GM23338 (cell line): ENCODE measurements at regions not wholly inside any gene's neighbourhood (a gene's known extent, or its start where the extent isn't known, plus 50 kb on each side); places are given as distances from the start of the nearest gene placed in this dataset.

Source experiments
- CREB1 ChIP-seq: fragments of 250-450 bp; sonication (Bioruptor Pico); IDR thresholded peaks from 2 replicates; pipeline ENCODE4 v1.5.0; 2020; ENCODE audit warnings: low read depth, mild to moderate bottlenecking, moderate library complexity
- EZH2 ChIP-seq: fragments of 200-600 bp; sonication (generic); IDR thresholded peaks from one replicate; pipeline ENCODE4 v1.8.0; 2017; ENCODE audit warnings: antibody characterized with exemption, mild to moderate bottlenecking, low read depth; ENCODE audit not compliant: unreplicated experiment
- EZH2phosphoT487 ChIP-seq: fragments of 200-600 bp; sonication (generic); IDR thresholded peaks from one replicate; pipeline ENCODE4 v1.8.1; 2018; ENCODE audit warnings: antibody characterized with exemption; ENCODE audit not compliant: unreplicated experiment
- JUNB ChIP-seq: IDR thresholded peaks from one replicate; pipeline ENCODE4 v1.6.1; 2016; ENCODE audit warnings: antibody characterized with exemption; ENCODE audit not compliant: unreplicated experiment
- NANOG ChIP-seq: IDR thresholded peaks from 2 replicates; pipeline ENCODE4 v1.6.1; 2016; ENCODE audit warnings: antibody characterized with exemption, borderline replicate concordance
- POLR2AphosphoS5 ChIP-seq: IDR thresholded peaks from 2 replicates; pipeline ENCODE4 v1.6.1; 2016; ENCODE audit warnings: antibody characterized with exemption, low read depth
- STAT1 ChIP-seq: IDR thresholded peaks from one replicate; pipeline ENCODE4 v1.6.1; 2016; ENCODE audit warnings: antibody characterized with exemption; ENCODE audit not compliant: unreplicated experiment
- ZNF114 ChIP-seq: fragments of 250-450 bp; sonication (Bioruptor Pico); IDR thresholded peaks from 2 replicates; pipeline ENCODE4 v1.5.0; 2020; ENCODE audit warnings: mild to moderate bottlenecking, moderate library complexity
- TF ChIP-seq, protein P1 (sequence below), 2 experiments: fragments of 200-600 bp in 1 of 2; sonication (generic) in 1 of 2; conservative IDR thresholded peaks; 2 replicates each; pipeline versions ENCODE4 v1.5.1 to v1.6.1; 2016 to 2017; ENCODE audit warnings: antibody characterized with exemption in 2 of 2, low read depth in 2 of 2, mild to moderate bottlenecking in 2 of 2, moderate library complexity in 1 of 2
- TF ChIP-seq, protein P2 (sequence below): IDR thresholded peaks from one replicate; pipeline ENCODE4 v1.6.1; 2018; ENCODE audit warnings: antibody characterized with exemption; ENCODE audit not compliant: unreplicated experiment
- TF ChIP-seq, protein P3 (sequence below): IDR thresholded peaks from 2 replicates; pipeline ENCODE4 v1.6.1; 2016; ENCODE audit warnings: antibody characterized with exemption
- TF ChIP-seq, protein P4 (sequence below): fragments of 250-450 bp; sonication (Bioruptor Pico); IDR thresholded peaks from 2 replicates; pipeline ENCODE4 v1.5.0; 2020; ENCODE audit warnings: mild to moderate bottlenecking, moderate library complexity

DNA sequence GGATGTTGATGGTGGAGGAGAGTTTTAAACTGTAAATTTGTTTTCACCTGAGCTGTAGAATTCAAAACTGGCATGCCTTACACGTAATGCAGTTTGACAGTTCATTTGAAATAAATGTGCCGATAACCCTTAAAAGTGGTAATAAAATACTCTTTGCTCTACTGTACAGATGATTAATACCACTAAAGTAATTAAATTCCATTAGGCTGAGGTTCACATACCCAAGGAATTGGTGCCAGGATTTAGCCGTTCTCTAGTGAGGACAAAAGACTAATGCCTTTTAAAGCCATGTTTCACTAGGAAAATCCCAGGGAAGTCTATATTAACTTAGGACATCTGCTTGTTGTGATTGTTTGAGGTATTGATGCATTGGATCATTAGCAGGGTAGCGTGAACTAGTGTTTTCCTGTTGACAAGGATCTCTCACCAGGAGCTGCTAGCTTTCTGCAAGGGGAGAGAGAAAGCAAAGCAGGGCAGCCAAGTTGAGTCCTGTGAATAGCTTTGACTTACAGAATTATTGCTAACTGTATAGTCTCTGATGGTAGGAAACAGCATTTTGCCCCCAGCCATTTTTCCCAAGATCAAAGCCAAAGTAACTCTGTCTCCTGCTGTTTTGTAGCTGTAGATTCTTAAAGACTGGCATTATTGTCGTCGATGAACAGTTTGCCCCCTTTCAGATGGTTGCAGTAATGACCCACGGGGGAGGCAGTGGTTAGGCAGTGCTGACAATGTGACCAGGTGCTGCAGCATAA, 280.9 kb upstream of the FANCL start:
- TF ChIP-seq, protein P1, sequence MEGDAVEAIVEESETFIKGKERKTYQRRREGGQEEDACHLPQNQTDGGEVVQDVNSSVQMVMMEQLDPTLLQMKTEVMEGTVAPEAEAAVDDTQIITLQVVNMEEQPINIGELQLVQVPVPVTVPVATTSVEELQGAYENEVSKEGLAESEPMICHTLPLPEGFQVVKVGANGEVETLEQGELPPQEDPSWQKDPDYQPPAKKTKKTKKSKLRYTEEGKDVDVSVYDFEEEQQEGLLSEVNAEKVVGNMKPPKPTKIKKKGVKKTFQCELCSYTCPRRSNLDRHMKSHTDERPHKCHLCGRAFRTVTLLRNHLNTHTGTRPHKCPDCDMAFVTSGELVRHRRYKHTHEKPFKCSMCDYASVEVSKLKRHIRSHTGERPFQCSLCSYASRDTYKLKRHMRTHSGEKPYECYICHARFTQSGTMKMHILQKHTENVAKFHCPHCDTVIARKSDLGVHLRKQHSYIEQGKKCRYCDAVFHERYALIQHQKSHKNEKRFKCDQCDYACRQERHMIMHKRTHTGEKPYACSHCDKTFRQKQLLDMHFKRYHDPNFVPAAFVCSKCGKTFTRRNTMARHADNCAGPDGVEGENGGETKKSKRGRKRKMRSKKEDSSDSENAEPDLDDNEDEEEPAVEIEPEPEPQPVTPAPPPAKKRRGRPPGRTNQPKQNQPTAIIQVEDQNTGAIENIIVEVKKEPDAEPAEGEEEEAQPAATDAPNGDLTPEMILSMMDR (conservative IDR thresholded peaks at IDR 0.05; ENCODE audit: low read depth in 2 of 2), result no peak
- no peak for TF ChIP-seq POLR2AphosphoS5
- TF ChIP-seq EZH2, result no peak
- TF ChIP-seq EZH2phosphoT487, result no peak
- TF ChIP-seq, protein P2, sequence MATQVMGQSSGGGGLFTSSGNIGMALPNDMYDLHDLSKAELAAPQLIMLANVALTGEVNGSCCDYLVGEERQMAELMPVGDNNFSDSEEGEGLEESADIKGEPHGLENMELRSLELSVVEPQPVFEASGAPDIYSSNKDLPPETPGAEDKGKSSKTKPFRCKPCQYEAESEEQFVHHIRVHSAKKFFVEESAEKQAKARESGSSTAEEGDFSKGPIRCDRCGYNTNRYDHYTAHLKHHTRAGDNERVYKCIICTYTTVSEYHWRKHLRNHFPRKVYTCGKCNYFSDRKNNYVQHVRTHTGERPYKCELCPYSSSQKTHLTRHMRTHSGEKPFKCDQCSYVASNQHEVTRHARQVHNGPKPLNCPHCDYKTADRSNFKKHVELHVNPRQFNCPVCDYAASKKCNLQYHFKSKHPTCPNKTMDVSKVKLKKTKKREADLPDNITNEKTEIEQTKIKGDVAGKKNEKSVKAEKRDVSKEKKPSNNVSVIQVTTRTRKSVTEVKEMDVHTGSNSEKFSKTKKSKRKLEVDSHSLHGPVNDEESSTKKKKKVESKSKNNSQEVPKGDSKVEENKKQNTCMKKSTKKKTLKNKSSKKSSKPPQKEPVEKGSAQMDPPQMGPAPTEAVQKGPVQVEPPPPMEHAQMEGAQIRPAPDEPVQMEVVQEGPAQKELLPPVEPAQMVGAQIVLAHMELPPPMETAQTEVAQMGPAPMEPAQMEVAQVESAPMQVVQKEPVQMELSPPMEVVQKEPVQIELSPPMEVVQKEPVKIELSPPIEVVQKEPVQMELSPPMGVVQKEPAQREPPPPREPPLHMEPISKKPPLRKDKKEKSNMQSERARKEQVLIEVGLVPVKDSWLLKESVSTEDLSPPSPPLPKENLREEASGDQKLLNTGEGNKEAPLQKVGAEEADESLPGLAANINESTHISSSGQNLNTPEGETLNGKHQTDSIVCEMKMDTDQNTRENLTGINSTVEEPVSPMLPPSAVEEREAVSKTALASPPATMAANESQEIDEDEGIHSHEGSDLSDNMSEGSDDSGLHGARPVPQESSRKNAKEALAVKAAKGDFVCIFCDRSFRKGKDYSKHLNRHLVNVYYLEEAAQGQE, result no peak
- no peak for TF ChIP-seq JUNB
- no peak for TF ChIP-seq CREB1 (CRISPR knock-in tag)
- TF ChIP-seq, protein P3, sequence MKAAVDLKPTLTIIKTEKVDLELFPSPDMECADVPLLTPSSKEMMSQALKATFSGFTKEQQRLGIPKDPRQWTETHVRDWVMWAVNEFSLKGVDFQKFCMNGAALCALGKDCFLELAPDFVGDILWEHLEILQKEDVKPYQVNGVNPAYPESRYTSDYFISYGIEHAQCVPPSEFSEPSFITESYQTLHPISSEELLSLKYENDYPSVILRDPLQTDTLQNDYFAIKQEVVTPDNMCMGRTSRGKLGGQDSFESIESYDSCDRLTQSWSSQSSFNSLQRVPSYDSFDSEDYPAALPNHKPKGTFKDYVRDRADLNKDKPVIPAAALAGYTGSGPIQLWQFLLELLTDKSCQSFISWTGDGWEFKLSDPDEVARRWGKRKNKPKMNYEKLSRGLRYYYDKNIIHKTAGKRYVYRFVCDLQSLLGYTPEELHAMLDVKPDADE, result no peak
- TF ChIP-seq, protein P4, sequence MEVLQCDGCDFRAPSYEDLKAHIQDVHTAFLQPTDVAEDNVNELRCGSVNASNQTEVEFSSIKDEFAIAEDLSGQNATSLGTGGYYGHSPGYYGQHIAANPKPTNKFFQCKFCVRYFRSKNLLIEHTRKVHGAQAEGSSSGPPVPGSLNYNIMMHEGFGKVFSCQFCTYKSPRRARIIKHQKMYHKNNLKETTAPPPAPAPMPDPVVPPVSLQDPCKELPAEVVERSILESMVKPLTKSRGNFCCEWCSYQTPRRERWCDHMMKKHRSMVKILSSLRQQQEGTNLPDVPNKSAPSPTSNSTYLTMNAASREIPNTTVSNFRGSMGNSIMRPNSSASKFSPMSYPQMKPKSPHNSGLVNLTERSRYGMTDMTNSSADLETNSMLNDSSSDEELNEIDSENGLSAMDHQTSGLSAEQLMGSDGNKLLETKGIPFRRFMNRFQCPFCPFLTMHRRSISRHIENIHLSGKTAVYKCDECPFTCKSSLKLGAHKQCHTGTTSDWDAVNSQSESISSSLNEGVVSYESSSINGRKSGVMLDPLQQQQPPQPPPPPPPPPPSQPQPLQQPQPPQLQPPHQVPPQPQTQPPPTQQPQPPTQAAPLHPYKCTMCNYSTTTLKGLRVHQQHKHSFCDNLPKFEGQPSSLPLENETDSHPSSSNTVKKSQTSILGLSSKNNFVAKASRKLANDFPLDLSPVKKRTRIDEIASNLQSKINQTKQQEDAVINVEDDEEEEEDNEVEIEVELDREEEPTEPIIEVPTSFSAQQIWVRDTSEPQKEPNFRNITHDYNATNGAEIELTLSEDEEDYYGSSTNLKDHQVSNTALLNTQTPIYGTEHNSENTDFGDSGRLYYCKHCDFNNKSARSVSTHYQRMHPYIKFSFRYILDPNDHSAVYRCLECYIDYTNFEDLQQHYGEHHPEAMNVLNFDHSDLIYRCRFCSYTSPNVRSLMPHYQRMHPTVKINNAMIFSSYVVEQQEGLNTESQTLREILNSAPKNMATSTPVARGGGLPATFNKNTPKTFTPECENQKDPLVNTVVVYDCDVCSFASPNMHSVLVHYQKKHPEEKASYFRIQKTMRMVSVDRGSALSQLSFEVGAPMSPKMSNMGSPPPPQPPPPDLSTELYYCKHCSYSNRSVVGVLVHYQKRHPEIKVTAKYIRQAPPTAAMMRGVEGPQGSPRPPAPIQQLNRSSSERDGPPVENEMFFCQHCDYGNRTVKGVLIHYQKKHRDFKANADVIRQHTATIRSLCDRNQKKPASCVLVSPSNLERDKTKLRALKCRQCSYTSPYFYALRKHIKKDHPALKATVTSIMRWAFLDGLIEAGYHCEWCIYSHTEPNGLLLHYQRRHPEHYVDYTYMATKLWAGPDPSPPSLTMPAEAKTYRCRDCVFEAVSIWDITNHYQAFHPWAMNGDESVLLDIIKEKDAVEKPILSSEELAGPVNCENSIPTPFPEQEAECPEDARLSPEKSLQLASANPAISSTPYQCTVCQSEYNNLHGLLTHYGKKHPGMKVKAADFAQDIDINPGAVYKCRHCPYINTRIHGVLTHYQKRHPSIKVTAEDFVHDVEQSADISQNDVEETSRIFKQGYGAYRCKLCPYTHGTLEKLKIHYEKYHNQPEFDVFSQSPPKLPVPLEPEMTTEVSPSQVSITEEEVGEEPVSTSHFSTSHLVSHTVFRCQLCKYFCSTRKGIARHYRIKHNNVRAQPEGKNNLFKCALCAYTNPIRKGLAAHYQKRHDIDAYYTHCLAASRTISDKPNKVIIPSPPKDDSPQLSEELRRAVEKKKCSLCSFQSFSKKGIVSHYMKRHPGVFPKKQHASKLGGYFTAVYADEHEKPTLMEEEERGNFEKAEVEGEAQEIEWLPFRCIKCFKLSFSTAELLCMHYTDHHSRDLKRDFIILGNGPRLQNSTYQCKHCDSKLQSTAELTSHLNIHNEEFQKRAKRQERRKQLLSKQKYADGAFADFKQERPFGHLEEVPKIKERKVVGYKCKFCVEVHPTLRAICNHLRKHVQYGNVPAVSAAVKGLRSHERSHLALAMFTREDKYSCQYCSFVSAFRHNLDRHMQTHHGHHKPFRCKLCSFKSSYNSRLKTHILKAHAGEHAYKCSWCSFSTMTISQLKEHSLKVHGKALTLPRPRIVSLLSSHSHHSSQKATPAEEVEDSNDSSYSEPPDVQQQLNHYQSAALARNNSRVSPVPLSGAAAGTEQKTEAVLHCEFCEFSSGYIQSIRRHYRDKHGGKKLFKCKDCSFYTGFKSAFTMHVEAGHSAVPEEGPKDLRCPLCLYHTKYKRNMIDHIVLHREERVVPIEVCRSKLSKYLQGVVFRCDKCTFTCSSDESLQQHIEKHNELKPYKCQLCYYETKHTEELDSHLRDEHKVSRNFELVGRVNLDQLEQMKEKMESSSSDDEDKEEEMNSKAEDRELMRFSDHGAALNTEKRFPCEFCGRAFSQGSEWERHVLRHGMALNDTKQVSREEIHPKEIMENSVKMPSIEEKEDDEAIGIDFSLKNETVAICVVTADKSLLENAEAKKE, result no peak
- no peak for TF ChIP-seq ZNF114 (CRISPR knock-in tag)
- TF ChIP-seq NANOG, result no peak
- TF ChIP-seq STAT1, result no peak
